DOHH2 (cell line): ENCODE measurements at regions not wholly inside any gene's neighbourhood (a gene's known extent, or its start where the extent isn't known, plus 50 kb on each side); places are given as distances from the start of the nearest gene placed in this dataset.

Source experiments
- CTCF ChIP-seq: fragments of 200-600 bp; sonication (generic); IDR thresholded peaks from one replicate; pipeline ENCODE4 v1.5.1; 2014; ENCODE audit warnings: antibody characterized with exemption, mild to moderate bottlenecking, low read depth, low read length; ENCODE audit not compliant: poor library complexity, severe bottlenecking
- EZH2phosphoT487 ChIP-seq: fragments of 200-600 bp; sonication (generic); IDR thresholded peaks from 2 replicates; pipeline ENCODE4 v1.6.1; 2017; ENCODE audit warnings: borderline replicate concordance, mild to moderate bottlenecking, antibody characterized with exemption, low read length, moderate library complexity, mixed read lengths

DNA sequence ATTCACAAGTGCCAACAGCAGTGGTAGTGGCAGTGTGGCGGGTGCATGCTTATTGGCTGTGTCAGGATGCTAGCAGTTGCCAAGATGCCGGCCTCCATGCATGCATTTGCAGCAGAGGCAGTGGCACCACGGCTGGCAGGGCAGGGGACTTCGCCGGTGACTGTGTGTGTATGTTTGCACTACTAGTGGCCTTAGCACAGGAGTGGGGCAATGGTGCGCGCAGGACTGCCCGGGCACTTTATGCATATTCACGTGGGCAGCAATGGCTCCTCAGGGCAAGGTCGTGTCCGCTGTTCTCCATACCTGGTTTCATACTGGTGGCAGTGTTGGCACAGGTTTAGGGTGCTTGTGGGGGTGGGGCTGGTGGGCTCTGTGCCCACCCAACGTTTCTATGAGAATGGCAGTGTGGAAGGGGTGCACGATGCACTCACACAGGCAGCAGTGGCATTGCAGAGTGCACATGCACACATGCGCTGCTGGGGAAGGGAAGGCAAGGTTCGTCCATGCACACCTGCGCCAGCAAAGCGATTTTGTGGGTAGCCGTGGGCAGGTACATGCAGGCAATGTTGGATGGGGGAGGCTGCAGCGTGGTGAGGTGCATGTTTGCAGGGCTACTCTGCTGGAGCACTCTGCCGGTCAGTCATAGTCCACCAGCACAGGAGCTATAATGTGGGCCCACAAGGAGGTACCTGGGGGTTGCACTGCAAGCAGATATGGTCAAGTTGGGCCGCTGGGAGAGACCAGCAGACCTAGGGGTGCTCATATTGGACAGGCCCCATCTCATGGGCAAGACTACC, 338.9 kb upstream of the TECRL start:
- no peak for TF ChIP-seq CTCF
- TF ChIP-seq EZH2phosphoT487 = no peak
